CD4-positive, alpha-beta memory T cell (primary cell): ENCODE measurements at regions not wholly inside any gene's neighbourhood (a gene's known extent, or its start where the extent isn't known, plus 50 kb on each side); places are given as distances from the start of the nearest gene placed in this dataset.
"Not testable (repeated sequence)": the region's sequence is repeated elsewhere in the genome, so short reads cannot be mapped to it uniquely, and the experiment has no call there.

ENCODE experiments used
- CTCF ChIA-PET: fragments of 350-600 bp; sonication (Branson Sonifier 250); formaldehyde crosslinking; loops from one replicate; lab custom pipeline; 2021; ENCODE audit warnings: inconsistent platforms; ENCODE audit not compliant: partially characterized antibody; lab: Charles Lee
- POLR2A ChIA-PET: fragments of 350-600 bp; sonication (Branson Sonifier 250); formaldehyde crosslinking; loops from one replicate; lab custom pipeline; 2021; ENCODE audit not compliant: partially characterized antibody; lab: Charles Lee
- DNase-seq, 5 donors: peaks; one replicate each; pipeline versions ENCODE4 v3.0.0 to v3.0.0-alpha.2; 2020 to 2022; ENCODE audit warnings: mixed read lengths in 1 of 5
- H3K27ac ChIP-seq: one replicate; pipeline ENCODE4 v1.7.0; 2013; ENCODE audit warnings: low read depth, low read length
- H3K27me3 ChIP-seq: 2 replicates; pipeline ENCODE4 v1.7.0; 2013; ENCODE audit warnings: mild to moderate bottlenecking, low read length, moderate library complexity; ENCODE audit not compliant: insufficient read depth
- H3K36me3 ChIP-seq: 2 replicates; pipeline ENCODE4 v1.7.0; 2013; ENCODE audit warnings: mild to moderate bottlenecking, low read length, moderate library complexity; ENCODE audit not compliant: insufficient read depth
- H3K4me1 ChIP-seq: 2 replicates; pipeline ENCODE4 v1.7.0; 2013; ENCODE audit warnings: mild to moderate bottlenecking, low read length, moderate library complexity; ENCODE audit not compliant: insufficient read depth
- H3K4me3 ChIP-seq, 2 donors: one replicate each; pipeline ENCODE4 v1.7.0; 2013; ENCODE audit warnings: low read length in 2 of 2, mild to moderate bottlenecking in 1 of 2
- H3K9me3 ChIP-seq, 2 donors: one replicate each; pipeline ENCODE4 v1.7.0; 2013; ENCODE audit warnings: low read length in 2 of 2, control low read depth in 1 of 2; ENCODE audit not compliant: control insufficient read depth in 1 of 2
- H3K27ac Mint-ChIP-seq, 7 donors: one replicate each; pipeline ENCODE4 v1.8.0; 2020 to 2021; ENCODE audit warnings: mixed read lengths in 7 of 7, mild to moderate bottlenecking in 6 of 7, inconsistent platforms in 3 of 7, moderate library complexity in 3 of 7
- H3K27me3 Mint-ChIP-seq, 2 donors: one replicate each; pipeline ENCODE4 v1.8.0; 2020 to 2021; ENCODE audit warnings: mixed read lengths in 2 of 2
- H3K36me3 Mint-ChIP-seq, 2 donors: one replicate each; pipeline ENCODE4 v1.8.0; 2020 to 2021; ENCODE audit warnings: mixed read lengths in 2 of 2, inconsistent platforms in 1 of 2, mild to moderate bottlenecking in 1 of 2
- H3K4me1 Mint-ChIP-seq, 4 donors: one replicate each; pipeline ENCODE4 v1.8.0; 2020 to 2021; ENCODE audit warnings: mixed read lengths in 4 of 4, mild to moderate bottlenecking in 1 of 4
- H3K4me3 Mint-ChIP-seq, 8 donors: one replicate each; pipeline ENCODE4 v1.8.0; 2020 to 2021; ENCODE audit warnings: mixed read lengths in 8 of 8, mild to moderate bottlenecking in 7 of 8, moderate library complexity in 6 of 8, inconsistent platforms in 3 of 8
- H3K9me3 Mint-ChIP-seq, 8 donors: one replicate each; pipeline ENCODE4 v1.8.0; 2020 to 2021; ENCODE audit warnings: mixed read lengths in 8 of 8, mild to moderate bottlenecking in 5 of 8, inconsistent platforms in 3 of 8, moderate library complexity in 1 of 8
- intact Hi-C: fragments of 100-400 bp; cut with micrococcal nuclease; formaldehyde crosslinking; loops from one replicate; pipeline ENCODE4 v1.15.1; 2023

- no peak for DNase-seq
- H3K27me3 Mint-ChIP-seq: no peaks in the 10 kb centered on the region
- ChIA-PET CTCF (no interaction called here), POLR2A (no interaction called here)
- no peaks in the 10 kb centered on the region for H3K9me3 Mint-ChIP-seq
- no peaks in the 10 kb centered on the region for H3K9me3 ChIP-seq
- no peak overlapping the region for H3K4me3 ChIP-seq
- H3K27ac Mint-ChIP-seq: no peak overlapping the region
- H3K4me1 Mint-ChIP-seq: peaks cover 0 to 1% (median under 1%) of the 10 kb centered on the region in 4 donors
- intact Hi-C loops: no loop called here
- H3K36me3 ChIP-seq: no peaks in the 10 kb centered on the region
- no peaks in the 10 kb centered on the region for H3K27me3 ChIP-seq
- H3K36me3 Mint-ChIP-seq: no peaks in the 10 kb centered on the region
- H3K27ac ChIP-seq: no peak overlapping the region
- no peaks in the 10 kb centered on the region for H3K4me1 ChIP-seq
- H3K4me3 Mint-ChIP-seq: no peak overlapping the region
Measured at GRCh38 chr3:177889161-177889560, 647.1 kb upstream of the KCNMB2 start.

- no peaks in the 10 kb centered on the region for H3K9me3 Mint-ChIP-seq
- H3K27ac Mint-ChIP-seq: no peak overlapping the region
- CTCF ChIA-PET: no interaction called here
- Histone ChIP-seq H3K4me3 (no peak overlapping the region), H3K36me3 (no peaks in the 10 kb centered on the region), H3K27ac (no peak overlapping the region), H3K9me3 (no peaks in the 10 kb centered on the region), H3K27me3 (no peaks in the 10 kb centered on the region), H3K4me1 (no peaks in the 10 kb centered on the region)
- no peak overlapping the region for H3K4me3 Mint-ChIP-seq
- DNase-seq: no peak
- no peaks in the 10 kb centered on the region for H3K4me1 Mint-ChIP-seq
- intact Hi-C loops: no loop called here
- POLR2A ChIA-PET: no interaction called here
- H3K27me3 Mint-ChIP-seq: no peaks in the 10 kb centered on the region
- no peaks in the 10 kb centered on the region for H3K36me3 Mint-ChIP-seq
Measured at GRCh38 chr3:177889652-177890358, 646.4 kb upstream of the KCNMB2 start.

- H3K4me3 ChIP-seq: no peak overlapping the region
- no peak for DNase-seq
- Mint-ChIP-seq H3K27ac (no peak overlapping the region), H3K4me1 (no peaks in the 10 kb centered on the region), H3K36me3 (no peaks in the 10 kb centered on the region), H3K9me3 (no peaks in the 10 kb centered on the region), H3K4me3 (no peak overlapping the region), H3K27me3 (no peaks in the 10 kb centered on the region)
- H3K4me1 ChIP-seq: no peaks in the 10 kb centered on the region
- H3K9me3 ChIP-seq: no peaks in the 10 kb centered on the region
- no peak overlapping the region for H3K27ac ChIP-seq
- ChIA-PET CTCF (no interaction called here), POLR2A (no interaction called here)
- intact Hi-C loops: no loop called here
- no peaks in the 10 kb centered on the region for H3K27me3 ChIP-seq
- H3K36me3 ChIP-seq: no peaks in the 10 kb centered on the region
Measured at GRCh38 chr3:177890359-177890683, 645.9 kb upstream of the KCNMB2 start.

GRCh38 chr3:177891569-177891968 lies 644.7 kb upstream of the KCNMB2 start:
- H3K27ac Mint-ChIP-seq, H3K9me3 Mint-ChIP-seq, H3K4me1 Mint-ChIP-seq, CTCF ChIA-PET, H3K36me3 ChIP-seq, H3K4me3 Mint-ChIP-seq, POLR2A ChIA-PET, H3K4me1 ChIP-seq, H3K36me3 Mint-ChIP-seq, H3K27me3 Mint-ChIP-seq, H3K9me3 ChIP-seq, DNase-seq, H3K4me3 ChIP-seq, H3K27ac ChIP-seq, H3K27me3 ChIP-seq, intact Hi-C loops: not testable (repeated sequence)

GRCh38 chr3:177893331-177893730 lies 642.9 kb upstream of the KCNMB2 start:
- intact Hi-C loops: no loop called here
- Mint-ChIP-seq H3K27ac (no peak overlapping the region), H3K27me3 (no peaks in the 10 kb centered on the region), H3K4me1 (no peaks in the 10 kb centered on the region), H3K36me3 (peaks cover 7 to 10% of the 10 kb centered on the region in 2 donors), H3K9me3 (peaks cover 0 to 15% (median 9%) of the 10 kb centered on the region in 8 donors), H3K4me3 (no peak overlapping the region)
- Histone ChIP-seq H3K4me1 (no peaks in the 10 kb centered on the region), H3K4me3 (no peak overlapping the region), H3K9me3 (peaks cover 0 to 2% of the 10 kb centered on the region in 2 donors), H3K36me3 (no peaks in the 10 kb centered on the region), H3K27me3 (no peaks in the 10 kb centered on the region), H3K27ac (no peak overlapping the region)
- DNase-seq: no peak
- CTCF ChIA-PET: no interaction called here
- POLR2A ChIA-PET: no interaction called here

- no peaks in the 10 kb centered on the region for H3K27me3 Mint-ChIP-seq
- no peak overlapping the region for H3K4me3 Mint-ChIP-seq
- Histone ChIP-seq H3K4me3 (no peak overlapping the region), H3K9me3 (peaks cover 0 to 3% of the 10 kb centered on the region in 2 donors), H3K27me3 (no peaks in the 10 kb centered on the region), H3K27ac (no peak overlapping the region), H3K4me1 (no peaks in the 10 kb centered on the region), H3K36me3 (no peaks in the 10 kb centered on the region)
- CTCF ChIA-PET: no interaction called here
- no peak for DNase-seq
- no peak overlapping the region for H3K27ac Mint-ChIP-seq
- H3K4me1 Mint-ChIP-seq: no peaks in the 10 kb centered on the region
- peaks cover 7 to 10% of the 10 kb centered on the region in 2 donors for H3K36me3 Mint-ChIP-seq
- peaks cover 0 to 19% (median 11%) of the 10 kb centered on the region in 8 donors for H3K9me3 Mint-ChIP-seq
- POLR2A ChIA-PET: no interaction called here
- intact Hi-C loops: no loop called here
Measured at GRCh38 chr3:177894081-177894728, 642.0 kb upstream of the KCNMB2 start.

GRCh38 chr3:177898185-177898584 lies 638.1 kb upstream of the KCNMB2 start:
- Histone ChIP-seq H3K9me3 (peaks cover 0 to 3% of the 10 kb centered on the region in 2 donors), H3K27me3 (no peaks in the 10 kb centered on the region), H3K36me3 (no peaks in the 10 kb centered on the region), H3K4me1 (no peaks in the 10 kb centered on the region), H3K4me3 (no peak overlapping the region), H3K27ac (no peak overlapping the region)
- Mint-ChIP-seq H3K27ac (no peak overlapping the region), H3K27me3 (no peaks in the 10 kb centered on the region), H3K36me3 (peaks cover 10 to 12% of the 10 kb centered on the region in 2 donors), H3K4me3 (no peak overlapping the region), H3K4me1 (no peaks in the 10 kb centered on the region), H3K9me3 (peaks cover 0 to 32% (median 25%) of the 10 kb centered on the region in 8 donors)
- intact Hi-C loops: no loop called here
- DNase-seq: no peak
- ChIA-PET CTCF (no interaction called here), POLR2A (no interaction called here)
